H9 (cell line): ENCODE measurements at regions not wholly inside any gene's neighbourhood (a gene's known extent, or its start where the extent isn't known, plus 50 kb on each side); places are given as distances from the start of the nearest gene placed in this dataset.
"Not testable (repeated sequence)": the region's sequence is repeated elsewhere in the genome, so short reads cannot be mapped to it uniquely, and the experiment has no call there.

Experiments used
- DNase-seq: peaks from one replicate; pipeline ENCODE4 v3.0.0-alpha.2; 2017
- H2AFZ ChIP-seq: one replicate; pipeline ENCODE4 v1.6.1; 2013; ENCODE audit warnings: mild to moderate bottlenecking, low read length, control low read depth, moderate library complexity
- H2AK5ac ChIP-seq: 2 replicates; pipeline ENCODE4 v1.6.1; 2013; ENCODE audit warnings: low read length, control low read depth, mixed read lengths; ENCODE audit not compliant: insufficient read length
- H2BK120ac ChIP-seq: one replicate; pipeline ENCODE4 v1.6.1; 2013; ENCODE audit warnings: low read depth, mild to moderate bottlenecking, low read length, control low read depth, inconsistent platforms; ENCODE audit not compliant: poor library complexity, severe bottlenecking
- H2BK12ac ChIP-seq: 2 replicates; pipeline ENCODE4 v1.6.1; 2013; ENCODE audit warnings: low read length, control low read depth, mixed read lengths, low read depth; ENCODE audit not compliant: insufficient read length
- H2BK15ac ChIP-seq: 2 replicates; pipeline ENCODE4 v1.6.1; 2013; ENCODE audit warnings: low read depth, low read length, control low read depth
- H2BK20ac ChIP-seq: one replicate; pipeline ENCODE4 v1.6.1; 2013; ENCODE audit warnings: low read depth, mild to moderate bottlenecking, low read length, control low read depth, inconsistent platforms; ENCODE audit not compliant: poor library complexity, severe bottlenecking
- H2BK5ac ChIP-seq: 2 replicates; pipeline ENCODE4 v1.6.1; 2013; ENCODE audit warnings: low read length, control low read depth, mixed read lengths; ENCODE audit not compliant: insufficient read length
- H3K14ac ChIP-seq: 2 replicates; pipeline ENCODE4 v1.6.1; 2013; ENCODE audit warnings: low read length, control low read depth; ENCODE audit not compliant: insufficient read depth
- H3K18ac ChIP-seq: 2 replicates; pipeline ENCODE4 v1.6.1; 2013; ENCODE audit warnings: low read depth, mild to moderate bottlenecking, mixed read lengths, low read length, control low read depth; ENCODE audit not compliant: insufficient read length
- H3K23ac ChIP-seq: 2 replicates; pipeline ENCODE4 v1.6.1; 2013; ENCODE audit warnings: low read length, control low read depth, mixed read lengths, low read depth; ENCODE audit not compliant: insufficient read length
- H3K23me2 ChIP-seq: 2 replicates; pipeline ENCODE4 v1.6.1; 2013; ENCODE audit warnings: low read depth, mild to moderate bottlenecking, mixed read lengths, low read length, control low read depth; ENCODE audit not compliant: insufficient read length, poor library complexity, severe bottlenecking
- H3K27ac ChIP-seq: 2 replicates; pipeline ENCODE4 v1.5.1; 2013; ENCODE audit warnings: low read length, control low read depth, mixed read lengths, low read depth; ENCODE audit not compliant: insufficient read length
- H3K27me3 ChIP-seq: 2 replicates; pipeline ENCODE4 v1.6.1; 2013; ENCODE audit warnings: low read length, control low read depth, inconsistent platforms; ENCODE audit not compliant: insufficient read depth
- H3K4ac ChIP-seq: 2 replicates; pipeline ENCODE4 v1.6.1; 2013; ENCODE audit warnings: low read depth, mild to moderate bottlenecking, control low read depth, inconsistent platforms, low read length, moderate library complexity
- H3K4me1 ChIP-seq: 2 replicates; pipeline ENCODE4 v1.6.1; 2013; ENCODE audit warnings: low read length, control low read depth, inconsistent platforms; ENCODE audit not compliant: insufficient read depth
- H3K4me2 ChIP-seq: 2 replicates; pipeline ENCODE4 v1.6.1; 2013; ENCODE audit warnings: low read length, control low read depth, mixed read lengths; ENCODE audit not compliant: insufficient read length, insufficient read depth
- H3K56ac ChIP-seq: 2 replicates; pipeline ENCODE4 v1.6.1; 2013; ENCODE audit warnings: low read depth, mild to moderate bottlenecking, mixed read lengths, low read length, control low read depth; ENCODE audit not compliant: insufficient read length
- H3K79me1 ChIP-seq: 2 replicates; pipeline ENCODE4 v1.6.1; 2013; ENCODE audit warnings: low read depth, mild to moderate bottlenecking, moderate library complexity, low read length, control low read depth, inconsistent platforms; ENCODE audit not compliant: insufficient read depth, poor library complexity, severe bottlenecking
- H3K79me2 ChIP-seq: 2 replicates; pipeline ENCODE4 v1.6.1; 2013; ENCODE audit warnings: low read length, control low read depth, inconsistent platforms; ENCODE audit not compliant: insufficient read depth
- H3K9ac ChIP-seq: 2 replicates; pipeline ENCODE4 v1.6.1; 2013; ENCODE audit warnings: low read length, control low read depth, mixed read lengths; ENCODE audit not compliant: insufficient read length; ENCODE audit errors: extremely low read depth
- H3K9me3 ChIP-seq: one replicate; pipeline ENCODE4 v1.6.1; 2013; ENCODE audit warnings: low read depth, low read length, inconsistent platforms; ENCODE audit not compliant: control insufficient read depth
- H3T11ph ChIP-seq: one replicate; pipeline ENCODE4 v1.6.1; 2013; ENCODE audit warnings: mild to moderate bottlenecking, low read length, control low read depth, inconsistent platforms
- H4K20me1 ChIP-seq: one replicate; pipeline ENCODE4 v1.6.1; 2013; ENCODE audit not compliant: control insufficient read depth, insufficient read length, insufficient read depth
- H4K5ac ChIP-seq: 2 replicates; pipeline ENCODE4 v1.6.1; 2013; ENCODE audit warnings: low read depth, mild to moderate bottlenecking, mixed read lengths, low read length, control low read depth; ENCODE audit not compliant: insufficient read length
- H4K8ac ChIP-seq: replicated peaks from 2 replicates; pipeline ENCODE4 v1.6.1; 2013; ENCODE audit warnings: low read length, control low read depth, mixed read lengths, low read depth; ENCODE audit not compliant: insufficient read length
- H4K91ac ChIP-seq: 2 replicates; pipeline ENCODE4 v1.6.1; 2013; ENCODE audit warnings: low read depth, mild to moderate bottlenecking, moderate library complexity, mixed read lengths, low read length, control low read depth; ENCODE audit not compliant: insufficient read length
- H3K27ac Mint-ChIP-seq, 3 experiments: 2 replicates in 2 of 3; 3 replicates in 1 of 3; pipeline ENCODE4 v1.8.0; 2020 to 2021; ENCODE audit warnings: mixed read lengths in 3 of 3, mild to moderate bottlenecking in 1 of 3, moderate library complexity in 1 of 3
- H3K27me3 Mint-ChIP-seq: 2 replicates; pipeline ENCODE4 v1.8.0; 2021; ENCODE audit warnings: low read depth, mild to moderate bottlenecking, moderate library complexity, mixed read lengths
- H3K36me3 Mint-ChIP-seq, 3 experiments: 2 replicates in 2 of 3; 3 replicates in 1 of 3; pipeline ENCODE4 v1.8.0; 2020 to 2021; ENCODE audit warnings: low read depth in 3 of 3, mixed read lengths in 3 of 3; ENCODE audit not compliant: insufficient read depth in 1 of 3
- H3K4me1 Mint-ChIP-seq, 2 experiments: 2 replicates each; pipeline ENCODE4 v1.8.0; 2020; ENCODE audit warnings: mixed read lengths in 2 of 2
- H3K4me3 Mint-ChIP-seq, 2 experiments: 2 replicates in 1 of 2; 3 replicates in 1 of 2; pipeline ENCODE4 v1.8.0; 2020 to 2021; ENCODE audit warnings: mild to moderate bottlenecking in 2 of 2, mixed read lengths in 2 of 2, moderate library complexity in 1 of 2
- H3K9me3 Mint-ChIP-seq, 2 experiments: 2 replicates in 1 of 2; 3 replicates in 1 of 2; pipeline ENCODE4 v1.8.0; 2020; ENCODE audit warnings: mild to moderate bottlenecking in 2 of 2, mixed read lengths in 2 of 2, moderate library complexity in 1 of 2
- CTCF ChIP-seq: fragments of 200-600 bp; sonication (generic); conservative IDR thresholded peaks from 3 replicates; pipeline ENCODE4 v1.8.0; 2021; ENCODE audit warnings: antibody characterized with exemption, mild to moderate bottlenecking
- WGBS: extraction: QIAGEN DNeasy Blood & Tissue Kit; methylation state at CpG from one replicate; pipeline ENCODE4 v1.1.7; 2013; ENCODE audit warnings: missing lambda C conversion rate, low lambda C conversion rate, mixed read lengths; ENCODE audit not compliant: insufficient read length; ENCODE audit errors: extremely low coverage; 5-methylcytosine and 5-hydroxymethylcytosine counted together

GRCh38 chr20:11180186-11180585 lies 506.4 kb upstream of the JAG1 start:
- H3K27ac Mint-ChIP-seq = no peak overlapping the region
- H4K20me1 ChIP-seq = no peaks in the 10 kb centered on the region
- H3K27me3 Mint-ChIP-seq = no peaks in the 10 kb centered on the region
- no peak overlapping the region for H3T11ph ChIP-seq
- H3K4me1 Mint-ChIP-seq = no peaks in the 10 kb centered on the region
- H3K14ac ChIP-seq = no peak overlapping the region
- no peak overlapping the region for H4K5ac ChIP-seq
- no peak overlapping the region for H3K4me2 ChIP-seq
- no peaks in the 10 kb centered on the region for H3K23me2 ChIP-seq
- H3K23ac ChIP-seq = no peak overlapping the region
- no peak for DNase-seq
- H4K91ac ChIP-seq = no peak overlapping the region
- H2AFZ ChIP-seq = no peak overlapping the region
- no peak overlapping the region for H2BK12ac ChIP-seq
- H2BK5ac ChIP-seq = no peak overlapping the region
- H3K4me3 Mint-ChIP-seq = no peak overlapping the region
- H3K56ac ChIP-seq = no peak overlapping the region
- H2AK5ac ChIP-seq = no peak overlapping the region
- H3K18ac ChIP-seq = no peak overlapping the region
- no peak overlapping the region for H3K4ac ChIP-seq
- no peak overlapping the region for H2BK120ac ChIP-seq
- H3K79me2 ChIP-seq = no peaks in the 10 kb centered on the region; the same call in 1 of the 2 replicates
- H3K27ac ChIP-seq = no peak overlapping the region
- H3K9me3 Mint-ChIP-seq = peaks cover 10 to 17% of the 10 kb centered on the region in 2 experiments
- H3K27me3 ChIP-seq = no peaks in the 10 kb centered on the region
- no peaks in the 10 kb centered on the region for H3K79me1 ChIP-seq
- H3K9me3 ChIP-seq = peaks cover 8% of the 10 kb centered on the region
- no peak overlapping the region for H2BK20ac ChIP-seq
- no peak for TF ChIP-seq CTCF
- H3K4me1 ChIP-seq = no peaks in the 10 kb centered on the region
- H3K9ac ChIP-seq = no peak overlapping the region
- no peak overlapping the region for H4K8ac ChIP-seq
- H2BK15ac ChIP-seq = no peak overlapping the region
- peaks cover 4 to 15% (median 9%) of the 10 kb centered on the region in 3 experiments; a peak in 4 of 7 replicates for H3K36me3 Mint-ChIP-seq

- no CpG with 5 or more reads among the region's 3 CpGs for WGBS
- H3K36me3 Mint-ChIP-seq = peaks cover 4 to 15% (median 9%) of the 10 kb centered on the region in 3 experiments; a peak in 4 of 7 replicates
- H3K23ac ChIP-seq, H3K9ac ChIP-seq, H2BK5ac ChIP-seq, DNase-seq, H4K91ac ChIP-seq, H3K79me2 ChIP-seq, H3K4me1 Mint-ChIP-seq, H3K18ac ChIP-seq, H3K23me2 ChIP-seq, H3K9me3 ChIP-seq, H3K4me1 ChIP-seq, H4K20me1 ChIP-seq, H3K4ac ChIP-seq, H3K4me3 Mint-ChIP-seq, H2BK20ac ChIP-seq, H3K56ac ChIP-seq, H3K27me3 ChIP-seq, H2BK120ac ChIP-seq, H2AFZ ChIP-seq, H2AK5ac ChIP-seq, H3T11ph ChIP-seq, H3K79me1 ChIP-seq, H3K14ac ChIP-seq, H4K5ac ChIP-seq, H3K4me2 ChIP-seq, H4K8ac ChIP-seq, H2BK15ac ChIP-seq, H3K27ac ChIP-seq, H3K27me3 Mint-ChIP-seq, H3K27ac Mint-ChIP-seq, H2BK12ac ChIP-seq: not testable (repeated sequence)
- peaks cover 11 to 17% of the 10 kb centered on the region in 2 experiments for H3K9me3 Mint-ChIP-seq
Measured at GRCh38 chr20:11181129-11181528, 507.3 kb upstream of the JAG1 start.
